Tibial artery (tissue), 4 donors: ENCODE measurements at regions not wholly inside any gene's neighbourhood (a gene's known extent, or its start where the extent isn't known, plus 50 kb on each side); places are given as distances from the start of the nearest gene placed in this dataset.

Experiments used
- DNase-seq, 2 donors: peaks; one replicate each; pipeline ENCODE4 v3.0.0-alpha.2; 2019
- H3K27ac ChIP-seq, 2 donors: fragments of 200-600 bp; sonication (generic) in 1 of 2; 1 replicate in 1 of 2; 2 replicates in 1 of 2; pipeline ENCODE4 v1.5.1; 2018 to 2019; ENCODE audit warnings: mild to moderate bottlenecking in 1 of 2
- H3K27me3 ChIP-seq, 2 donors: fragments of 200-600 bp; sonication (generic) in 1 of 2; one replicate each; pipeline versions ENCODE4 v1.5.1 to v1.6.0; 2016 to 2019
- H3K36me3 ChIP-seq, 3 donors: fragments of 200-600 bp; sonication (generic) in 2 of 3; one replicate each; pipeline ENCODE4 v1.5.1; 2016 to 2019; ENCODE audit warnings: mild to moderate bottlenecking in 2 of 3
- H3K4me1 ChIP-seq, 4 donors: fragments of 200-600 bp; sonication (generic) in 2 of 4; 1 replicate in 3 of 4; 2 replicates in 1 of 4; pipeline ENCODE4 v1.5.1; 2016 to 2019
- H3K4me3 ChIP-seq, 2 donors: fragments of 200-600 bp; sonication (generic) in 1 of 2; 1 replicate in 1 of 2; 2 replicates in 1 of 2; pipeline ENCODE4 v1.5.1; 2018 to 2019; ENCODE audit warnings: mild to moderate bottlenecking in 2 of 2
- H3K9me3 ChIP-seq, 3 donors: fragments of 200-600 bp; sonication (generic) in 1 of 3; one replicate each; pipeline ENCODE4 v1.5.1; 2016 to 2019
- CTCF ChIP-seq, 2 experiments: fragments of 200-600 bp in 1 of 2; fragments of 450-650 bp in 1 of 2; IDR thresholded peaks; one replicate each; pipeline ENCODE4 v1.5.1; 2017 to 2019; ENCODE audit warnings: antibody characterized with exemption in 2 of 2, mild to moderate bottlenecking in 1 of 2, moderate library complexity in 1 of 2
- intact Hi-C: fragments of 100-400 bp; cut with DNase I; formaldehyde crosslinking; loops from one replicate; pipeline ENCODE4 v1.15.0; 2023; ENCODE audit warnings: low total_unique reads

GRCh38 chr6:16061818-16062217 is 67.1 kb upstream of the MYLIP start:
- Histone ChIP-seq H3K9me3 (no peaks in the 10 kb centered on the region), H3K4me1 (no peaks in the 10 kb centered on the region), H3K27ac (no peak overlapping the region), H3K4me3 (no peak overlapping the region), H3K36me3 (no peaks in the 10 kb centered on the region), H3K27me3 (no peaks in the 10 kb centered on the region)
- no peak for DNase-seq
- intact Hi-C loops: no loop called here
- TF ChIP-seq CTCF (IDR thresholded peaks at IDR 0.05): no peak

- intact Hi-C loops: no loop called here
- TF ChIP-seq CTCF (IDR thresholded peaks at IDR 0.05): no peak
- Histone ChIP-seq H3K4me1 (no peaks in the 10 kb centered on the region), H3K4me3 (no peak overlapping the region), H3K27me3 (no peaks in the 10 kb centered on the region), H3K27ac (no peak overlapping the region), H3K36me3 (no peaks in the 10 kb centered on the region), H3K9me3 (no peaks in the 10 kb centered on the region)
- DNase-seq: no peak
Observed at GRCh38 chr6:16060039-16060438, 68.8 kb upstream of the MYLIP start.

GRCh38 chr6:16059496-16059895 is 69.4 kb upstream of the MYLIP start:
- intact Hi-C loops: no loop called here
- no peaks in the 10 kb centered on the region for H3K36me3 ChIP-seq
- H3K27me3 ChIP-seq: no peaks in the 10 kb centered on the region
- H3K4me3 ChIP-seq: no peak overlapping the region
- TF ChIP-seq CTCF (IDR thresholded peaks at IDR 0.05): no peak
- no peak for DNase-seq
- H3K27ac ChIP-seq: no peak overlapping the region
- no peaks in the 10 kb centered on the region for H3K4me1 ChIP-seq
- no peaks in the 10 kb centered on the region for H3K9me3 ChIP-seq

- intact Hi-C loops: no loop called here
- no peaks in the 10 kb centered on the region for H3K9me3 ChIP-seq
- DNase-seq: no peak
- H3K27ac ChIP-seq: no peak overlapping the region
- H3K4me1 ChIP-seq: no peaks in the 10 kb centered on the region
- TF ChIP-seq CTCF (IDR thresholded peaks at IDR 0.05): no peak
- H3K27me3 ChIP-seq: no peaks in the 10 kb centered on the region
- no peaks in the 10 kb centered on the region for H3K36me3 ChIP-seq
- H3K4me3 ChIP-seq: no peak overlapping the region
Observed at GRCh38 chr6:16058929-16059345, 69.9 kb upstream of the MYLIP start.

GRCh38 chr6:16058201-16058928 is 70.5 kb upstream of the MYLIP start:
- Histone ChIP-seq H3K4me3 (no peak overlapping the region), H3K27ac (no peak overlapping the region), H3K27me3 (no peaks in the 10 kb centered on the region), H3K36me3 (no peaks in the 10 kb centered on the region), H3K9me3 (no peaks in the 10 kb centered on the region), H3K4me1 (no peaks in the 10 kb centered on the region)
- DNase-seq: no peak
- intact Hi-C loops: no loop called here
- TF ChIP-seq CTCF (IDR thresholded peaks at IDR 0.05): no peak

- no peak overlapping the region for H3K4me3 ChIP-seq
- H3K27ac ChIP-seq: no peak overlapping the region
- DNase-seq: no peak
- intact Hi-C loops: no loop called here
- no peaks in the 10 kb centered on the region for H3K36me3 ChIP-seq
- H3K27me3 ChIP-seq: no peaks in the 10 kb centered on the region
- H3K4me1 ChIP-seq: no peaks in the 10 kb centered on the region
- no peak for TF ChIP-seq CTCF (IDR thresholded peaks at IDR 0.05)
- no peaks in the 10 kb centered on the region for H3K9me3 ChIP-seq
Observed at GRCh38 chr6:16057446-16057845, 71.4 kb upstream of the MYLIP start.
